Upper lobe of left lung (tissue), 6 donors: ENCODE measurements at regions not wholly inside any gene's neighbourhood (a gene's known extent, or its start where the extent isn't known, plus 50 kb on each side); places are given as distances from the start of the nearest gene placed in this dataset.

Experiments
- ATAC-seq, 2 donors: fragments of 200-7000 bp; cut with Tn5 transposase; one replicate each; pipeline ENCODE4 v1.9.1; 2022; ENCODE audit warnings: mild to moderate bottlenecking in 2 of 2, moderate library complexity in 2 of 2; ENCODE audit not compliant: low FRiP score in 2 of 2
- DNase-seq, 2 donors: peaks; one replicate each; pipeline ENCODE4 v3.0.0-alpha.2; 2019 to 2020
- H3K27ac ChIP-seq, 4 donors: fragments of 200-600 bp; sonication (generic); one replicate each; pipeline ENCODE4 v1.5.1; 2016 to 2019
- H3K27me3 ChIP-seq, 4 donors: fragments of 200-600 bp; sonication (generic); one replicate each; pipeline ENCODE4 v1.5.1; 2017 to 2019
- H3K36me3 ChIP-seq, 4 donors: fragments of 200-600 bp; sonication (generic); one replicate each; pipeline ENCODE4 v1.5.1; 2016 to 2019
- H3K4me1 ChIP-seq, 4 donors: fragments of 200-600 bp; sonication (generic); one replicate each; pipeline ENCODE4 v1.5.1; 2018 to 2019
- H3K4me3 ChIP-seq, 4 donors: fragments of 200-600 bp; sonication (generic); one replicate each; pipeline ENCODE4 v1.5.1; 2017 to 2019; ENCODE audit warnings: mild to moderate bottlenecking in 2 of 4, moderate library complexity in 1 of 4
- H3K9me3 ChIP-seq, 4 donors: fragments of 200-600 bp; sonication (generic); one replicate each; pipeline ENCODE4 v1.5.1; 2018 to 2019
- CTCF ChIP-seq, 6 experiments: fragments of 450-650 bp in 4 of 6; fragments of 200-600 bp in 2 of 6; sonication (generic) in 2 of 6; IDR thresholded peaks; one replicate each; pipeline ENCODE4 v1.5.1; 2016 to 2019; ENCODE audit warnings: antibody characterized with exemption in 6 of 6
- EP300 ChIP-seq, 4 donors: sonication (generic); formaldehyde crosslinking; IDR thresholded peaks; one replicate each; pipeline ENCODE4 v1.5.1; 2017; ENCODE audit warnings: antibody characterized with exemption in 4 of 4, control low read depth in 2 of 4
- POLR2A ChIP-seq, 4 donors: fragments of 450-650 bp; IDR thresholded peaks; one replicate each; pipeline ENCODE4 v1.5.1; 2016 to 2017; ENCODE audit warnings: antibody characterized with exemption in 4 of 4, mild to moderate bottlenecking in 2 of 4
- POLR2AphosphoS5 ChIP-seq, 2 donors: sonication (generic); formaldehyde crosslinking; IDR thresholded peaks; one replicate each; pipeline ENCODE4 v1.5.1; 2017; ENCODE audit warnings: antibody characterized with exemption in 2 of 2
- WGBS, 2 donors: methylation state at CpG; one replicate each; pipeline ENCODE4 v1.1.5; 2017 to 2018; 5-methylcytosine and 5-hydroxymethylcytosine counted together
- donor health status: DM: no; HTN: no; CAD: no; lungs with moderate emphysema.
- donor health status: DM: no; HTN: yes; CAD: no; lungs with severe emphysema.

GRCh38 chr2:12320991-12321641 lies 395.6 kb upstream of the TRIB2 start:
- TF ChIP-seq EP300 (IDR thresholded peaks at IDR 0.05) = no peak
- H3K4me1 ChIP-seq = peaks cover 8 to 15% (median 13%) of the 10 kb centered on the region in 4 donors
- H3K27ac ChIP-seq = no peak overlapping the region
- no peaks in the 10 kb centered on the region for H3K27me3 ChIP-seq
- no peaks in the 10 kb centered on the region for H3K9me3 ChIP-seq
- H3K4me3 ChIP-seq = no peak overlapping the region
- 68 to 73% methylated on average over 7 of the region's 7 CpGs for WGBS, 2 donors
- H3K36me3 ChIP-seq = no peaks in the 10 kb centered on the region
- peak; percentile 41 to 85 for ATAC-seq
- DNase-seq = no peak

GRCh38 chr2:12321886-12322285 lies 394.9 kb upstream of the TRIB2 start:
- Histone ChIP-seq H3K27ac (no peak overlapping the region), H3K4me3 (no peak overlapping the region), H3K27me3 (no peaks in the 10 kb centered on the region), H3K36me3 (no peaks in the 10 kb centered on the region), H3K4me1 (peaks cover 8 to 15% (median 13%) of the 10 kb centered on the region in 4 donors), H3K9me3 (no peaks in the 10 kb centered on the region)
- 86 to 94% methylated on average over 2 of the region's 2 CpGs for WGBS, 2 donors
- ATAC-seq (no peak), DNase-seq (no peak)
- no peak for TF ChIP-seq EP300 (IDR thresholded peaks at IDR 0.05)

GRCh38 chr2:12325806-12326205 lies 390.9 kb upstream of the TRIB2 start:
- 76 to 90% methylated on average over 9 of the region's 9 CpGs for WGBS, 2 donors
- peaks cover 0 to 4% (median under 1%) of the 10 kb centered on the region in 4 donors for H3K4me1 ChIP-seq
- H3K27me3 ChIP-seq = no peaks in the 10 kb centered on the region
- DNase-seq = no peak
- H3K36me3 ChIP-seq = no peaks in the 10 kb centered on the region
- H3K27ac ChIP-seq = no peak overlapping the region
- no peak overlapping the region for H3K4me3 ChIP-seq
- no peaks in the 10 kb centered on the region for H3K9me3 ChIP-seq
- TF ChIP-seq CTCF (IDR thresholded peaks at IDR 0.05) (no peak), EP300 (IDR thresholded peaks at IDR 0.05) (no peak), POLR2A (IDR thresholded peaks at IDR 0.05) (no peak), POLR2AphosphoS5 (IDR thresholded peaks at IDR 0.05) (no peak)
- no peak for ATAC-seq

- H3K27me3 ChIP-seq = no peaks in the 10 kb centered on the region
- H3K9me3 ChIP-seq = no peaks in the 10 kb centered on the region
- 88% methylated on average over 12 of the region's 12 CpGs for WGBS, 2 donors
- H3K4me1 ChIP-seq = no peaks in the 10 kb centered on the region
- no peak overlapping the region for H3K4me3 ChIP-seq
- no peak overlapping the region for H3K27ac ChIP-seq
- no peak for DNase-seq
- TF ChIP-seq CTCF (IDR thresholded peaks at IDR 0.05) (peak in 2 of 6 experiments; percentile 10 to 11), POLR2A (IDR thresholded peaks at IDR 0.05) (no peak), EP300 (IDR thresholded peaks at IDR 0.05) (no peak), POLR2AphosphoS5 (IDR thresholded peaks at IDR 0.05) (no peak)
- H3K36me3 ChIP-seq = no peaks in the 10 kb centered on the region
- no peak for ATAC-seq
Measured at GRCh38 chr2:12326449-12327190, 390.1 kb upstream of the TRIB2 start.

- DNase-seq = no peak
- Histone ChIP-seq H3K27ac (no peak overlapping the region), H3K36me3 (no peaks in the 10 kb centered on the region), H3K27me3 (no peaks in the 10 kb centered on the region), H3K4me1 (no peaks in the 10 kb centered on the region), H3K4me3 (no peak overlapping the region), H3K9me3 (no peaks in the 10 kb centered on the region)
- no peak for TF ChIP-seq POLR2AphosphoS5 (IDR thresholded peaks at IDR 0.05)
- WGBS, 2 donors = 88 to 90% methylated on average over 3 of the region's 3 CpGs
- ATAC-seq = no peak
Measured at GRCh38 chr2:12330916-12331315, 385.8 kb upstream of the TRIB2 start.

GRCh38 chr2:12331698-12332097 lies 385.0 kb upstream of the TRIB2 start:
- Histone ChIP-seq H3K4me1 (no peaks in the 10 kb centered on the region), H3K27ac (no peak overlapping the region), H3K4me3 (no peak overlapping the region), H3K27me3 (no peaks in the 10 kb centered on the region), H3K36me3 (no peaks in the 10 kb centered on the region), H3K9me3 (no peaks in the 10 kb centered on the region)
- TF ChIP-seq POLR2AphosphoS5 (IDR thresholded peaks at IDR 0.05) = no peak
- no peak for TF ChIP-seq POLR2A (IDR thresholded peaks at IDR 0.05)
- no peak for TF ChIP-seq CTCF (IDR thresholded peaks at IDR 0.05)
- no peak for TF ChIP-seq EP300 (IDR thresholded peaks at IDR 0.05)
- ATAC-seq = no peak
- DNase-seq = no peak
- WGBS, 2 donors = 87 to 94% methylated on average over 2 of the region's 2 CpGs
